ENCODE measurements at regions not wholly inside any gene's neighbourhood (a gene's known extent, or its start where the extent isn't known, plus 50 kb on each side); places are given as distances from the start of the nearest gene placed in this dataset.

DNA sequence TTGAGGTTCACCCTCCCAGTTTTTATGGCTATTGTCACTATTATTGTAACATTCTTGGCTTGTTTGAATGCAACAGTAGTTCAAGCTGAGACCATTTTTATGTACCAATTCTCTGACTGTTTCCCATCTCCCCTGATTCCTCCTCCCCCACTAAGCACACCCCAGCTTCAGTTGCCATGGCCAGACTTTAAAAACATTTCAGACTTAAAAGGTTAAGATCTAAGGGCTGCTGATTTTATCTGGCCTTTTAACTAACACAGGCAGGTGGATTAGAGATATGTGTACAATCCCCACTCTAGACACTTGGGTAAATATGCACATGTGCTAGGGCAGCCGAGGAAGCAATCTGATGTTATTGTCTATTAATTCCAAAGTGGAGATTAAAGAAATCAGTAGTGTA is 386.3 kb upstream of the NR2F2 start:
- TF ChIP-seq CTCF (IDR thresholded peaks at IDR 0.05) (no peak), POLR2A (IDR thresholded peaks at IDR 0.05) (no peak)

Measured in body of pancreas (tissue), 4 donors.